ENCODE measurements at regions not wholly inside any gene's neighbourhood (a gene's known extent, or its start where the extent isn't known, plus 50 kb on each side); places are given as distances from the start of the nearest gene placed in this dataset.

- no peak for DNase-seq
Measured at GRCh38 chr16:26189536-26189935, 497.8 kb downstream of the HS3ST4 start.

GRCh38 chr16:26194526-26194925 lies 502.8 kb downstream of the HS3ST4 start:
- no peak for DNase-seq

GRCh38 chr16:26195225-26195624 lies 503.5 kb downstream of the HS3ST4 start:
- no peak for DNase-seq

- no peak for DNase-seq
Measured at GRCh38 chr16:26196310-26196709, 504.6 kb downstream of the HS3ST4 start.

GRCh38 chr16:26196802-26197201 lies 505.0 kb downstream of the HS3ST4 start:
- DNase-seq = no peak

GRCh38 chr16:26197707-26198106 lies 505.9 kb downstream of the HS3ST4 start:
- no peak for DNase-seq

GRCh38 chr16:26198221-26198620 lies 506.5 kb downstream of the HS3ST4 start:
- no peak for DNase-seq

- no peak for DNase-seq
Measured at GRCh38 chr16:26204138-26204537, 512.4 kb downstream of the HS3ST4 start.

- DNase-seq = no peak
Measured at GRCh38 chr16:26211542-26211941, 519.8 kb downstream of the HS3ST4 start.

GRCh38 chr16:26212599-26212998 lies 520.8 kb downstream of the HS3ST4 start:
- no peak for DNase-seq

GRCh38 chr16:26214581-26215174 lies 522.9 kb downstream of the HS3ST4 start:
- no peak for DNase-seq

- no peak for DNase-seq
Measured at GRCh38 chr16:26220894-26221293, 529.1 kb downstream of the HS3ST4 start.

- no peak for DNase-seq
Measured at GRCh38 chr16:26231647-26232046, 539.9 kb downstream of the HS3ST4 start.

GRCh38 chr16:26240807-26241206 lies 549.0 kb downstream of the HS3ST4 start:
- DNase-seq = no peak

- no peak for DNase-seq
Measured at GRCh38 chr16:26247063-26247462, 555.3 kb downstream of the HS3ST4 start.

- DNase-seq = no peak
Measured at GRCh38 chr16:26252598-26252997, 560.8 kb downstream of the HS3ST4 start.

- no peak for DNase-seq
Measured at GRCh38 chr16:26261621-26262020, 569.9 kb downstream of the HS3ST4 start.

GRCh38 chr16:26263406-26263805 lies 571.6 kb downstream of the HS3ST4 start:
- DNase-seq = no peak

- no peak for DNase-seq
Measured at GRCh38 chr16:26267641-26268040, 575.9 kb downstream of the HS3ST4 start.

GRCh38 chr16:26269673-26270072 lies 577.9 kb downstream of the HS3ST4 start:
- DNase-seq = no peak

GRCh38 chr16:26273607-26274006 lies 581.8 kb downstream of the HS3ST4 start:
- DNase-seq = no peak

GRCh38 chr16:26275021-26275590 lies 583.3 kb downstream of the HS3ST4 start:
- no peak for DNase-seq

GRCh38 chr16:26276289-26276688 lies 584.5 kb downstream of the HS3ST4 start:
- DNase-seq = no peak

GRCh38 chr16:26281381-26282110 lies 589.8 kb downstream of the HS3ST4 start:
- DNase-seq = no peak

Measured in NCI-H2171 treated with DMSO at 0.1 percent for 48 hours (cell line).